ENCODE measurements at regions not wholly inside any gene's neighbourhood (a gene's known extent, or its start where the extent isn't known, plus 50 kb on each side); places are given as distances from the start of the nearest gene placed in this dataset.

DNA sequence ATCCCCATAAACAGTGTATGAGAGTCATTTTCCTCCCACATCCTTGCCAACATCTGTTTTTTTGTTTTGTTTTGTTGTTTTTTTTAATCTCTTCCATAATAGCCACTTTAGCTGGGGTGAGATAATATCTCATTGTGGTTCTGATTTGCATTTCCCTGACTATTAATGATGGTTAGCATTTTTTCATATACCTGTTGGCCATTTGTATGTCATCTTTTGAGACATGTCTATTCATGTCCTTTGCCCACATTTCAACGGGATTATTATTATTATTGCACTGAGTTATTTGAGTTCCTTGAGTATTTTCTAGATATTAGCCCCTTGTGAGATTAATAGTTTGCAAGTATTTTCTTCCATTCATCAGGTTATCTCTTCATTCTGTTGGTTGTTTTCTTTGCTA, 223.3 kb downstream of the LPIN1 start:
- TF ChIP-seq GATA3 (IDR thresholded peaks at IDR 0.05; ENCODE audit: low read depth, low read length) (no peak), GATA2 (IDR thresholded peaks at IDR 0.05; ENCODE audit: low read depth, low read length) (no peak)

All from SH-SY5Y (cell line).